ENCODE measurements at regions not wholly inside any gene's neighbourhood (a gene's known extent, or its start where the extent isn't known, plus 50 kb on each side); places are given as distances from the start of the nearest gene placed in this dataset.

DNA sequence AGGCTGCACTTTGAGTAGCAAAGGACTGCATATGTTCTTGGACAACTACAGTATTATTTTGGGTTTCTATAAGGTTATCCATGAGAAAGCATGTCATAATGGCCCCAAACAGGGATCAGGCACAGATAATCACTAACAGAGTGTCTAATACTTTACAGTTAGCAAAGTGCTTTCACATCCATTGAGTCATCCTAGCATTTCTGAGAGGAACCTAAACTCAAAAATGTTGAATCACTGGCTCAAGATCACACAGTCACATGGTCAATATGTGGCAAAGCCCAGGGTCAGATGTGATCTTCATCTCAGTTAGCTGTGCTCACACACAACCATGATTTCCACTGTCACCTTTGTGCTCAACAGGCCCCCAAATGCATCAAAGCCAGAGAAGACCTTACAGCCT lies 156.1 kb upstream of the VRK2 start:
- intact Hi-C loops (cut with DNase I): loop anchor here (10.0 kb wide), 1 partner anchor 564 kb away; no protein-coding TSS in a partner anchor
- DNase-seq: no peak

DNA sequence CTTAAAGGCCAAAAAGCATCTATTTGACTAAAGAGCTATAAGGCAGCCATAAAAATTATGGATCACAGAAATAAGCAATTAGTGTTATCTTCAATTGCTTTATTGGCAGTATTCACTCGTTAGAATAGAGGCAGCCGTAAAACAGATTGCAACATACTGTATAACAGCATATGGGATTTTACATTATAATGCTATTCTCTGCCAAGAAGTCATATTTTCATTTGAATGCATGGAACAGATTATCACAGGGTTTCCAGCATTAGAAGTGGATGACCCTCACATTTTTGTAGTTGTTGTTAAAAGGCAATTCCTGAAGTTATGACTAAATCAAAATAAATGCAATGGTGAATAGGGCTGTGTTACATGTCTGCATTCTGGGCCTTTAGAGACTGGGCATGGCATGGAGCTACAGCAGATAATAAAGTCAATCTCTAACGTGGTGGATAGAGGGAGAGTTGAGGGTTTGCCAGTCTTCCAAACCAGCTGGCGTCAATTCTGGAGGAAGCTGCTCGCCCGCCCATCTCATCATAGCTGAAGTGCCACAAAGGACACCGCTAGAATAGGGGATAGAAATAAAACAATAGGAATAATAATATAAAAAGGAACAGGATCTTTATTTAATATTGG lies 155.4 kb upstream of the VRK2 start:
- intact Hi-C loops (cut with DNase I): loop anchor here (10.0 kb wide), 1 partner anchor 564 kb away; no protein-coding TSS in a partner anchor
- DNase-seq: no peak

DNA sequence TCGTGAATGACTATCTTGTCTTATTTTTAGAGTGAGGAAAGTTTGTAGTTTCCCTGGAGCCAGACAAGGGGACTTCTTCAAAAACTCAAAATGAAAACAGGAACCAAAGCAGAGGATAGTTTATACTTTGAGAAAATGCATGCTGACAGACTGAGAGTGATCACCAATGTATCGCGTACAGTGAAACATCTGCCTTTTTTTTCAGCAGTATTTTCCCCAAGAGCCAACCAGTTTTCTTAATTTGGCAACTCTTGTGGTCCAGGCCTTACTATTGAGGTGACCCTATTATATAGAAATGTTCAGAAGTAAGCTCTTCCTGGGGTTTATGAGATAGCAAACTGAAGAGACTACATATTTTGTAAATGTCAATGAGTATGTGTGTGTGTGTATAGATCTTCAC lies 153.7 kb upstream of the VRK2 start:
- intact Hi-C loops (cut with DNase I): loop anchor here (10.0 kb wide), 1 partner anchor 562 kb away; no protein-coding TSS in a partner anchor
- DNase-seq: no peak

- DNase-seq: no peak
- intact Hi-C loops (cut with DNase I): loop anchor here (10.0 kb wide), 1 partner anchor 561 kb away; no protein-coding TSS in a partner anchor
Observed at GRCh38 chr2:57893347-57893746, 153.3 kb upstream of the VRK2 start.

DNA sequence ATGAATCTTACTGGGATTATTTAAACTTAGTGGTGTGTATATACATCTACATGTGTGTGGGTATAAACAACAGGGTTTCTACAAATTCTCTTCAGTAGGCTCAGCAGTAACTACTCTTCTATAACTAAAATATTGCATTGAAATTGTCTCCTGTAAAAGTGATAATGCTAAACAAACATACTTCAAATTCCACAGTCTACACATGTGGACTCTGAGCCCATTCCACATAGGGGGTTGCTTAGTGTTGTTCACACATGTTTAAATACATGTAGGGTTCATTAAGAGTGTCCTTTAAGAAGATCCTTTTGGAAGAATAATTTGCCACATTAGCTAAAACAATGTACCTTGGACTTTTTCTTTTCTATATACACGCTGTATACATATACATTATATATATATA lies 152.8 kb upstream of the VRK2 start:
- intact Hi-C loops (cut with DNase I): loop anchor here (10.0 kb wide), 1 partner anchor 561 kb away; no protein-coding TSS in a partner anchor
- no peak for DNase-seq

- no peak for DNase-seq
- intact Hi-C loops (cut with DNase I): loop anchor here (10.0 kb wide), 1 partner anchor 560 kb away; no protein-coding TSS in a partner anchor
Observed at GRCh38 chr2:57894381-57894780, 152.2 kb upstream of the VRK2 start.

DNA sequence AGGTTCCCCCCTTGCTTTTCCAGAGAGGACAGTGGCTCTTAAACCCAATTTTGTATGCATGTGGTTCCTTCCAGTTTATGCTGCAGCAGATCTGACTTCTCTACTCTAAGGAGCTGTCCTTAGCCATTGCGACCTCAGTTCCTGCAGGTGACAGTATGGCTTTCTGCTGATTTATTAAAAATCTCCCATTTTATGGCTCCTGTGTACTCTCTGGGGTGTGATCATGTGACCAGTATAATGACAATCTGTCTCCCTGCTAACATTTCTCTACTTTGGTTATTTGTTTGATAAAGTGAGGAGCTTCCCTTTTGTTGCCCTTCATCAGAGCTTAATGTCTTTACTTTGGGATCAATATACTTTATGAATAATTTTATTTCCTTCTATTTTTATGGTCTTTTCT lies 148.7 kb upstream of the VRK2 start:
- intact Hi-C loops (cut with DNase I): loop anchor here (10.0 kb wide), 1 partner anchor 557 kb away; no protein-coding TSS in a partner anchor
- DNase-seq: no peak

- no peak for DNase-seq
- intact Hi-C loops (cut with DNase I): loop anchor here (10.0 kb wide), 3 partner anchors 235 to 555 kb away; no protein-coding TSS in a partner anchor
Observed at GRCh38 chr2:57899898-57900297, 146.7 kb upstream of the VRK2 start.

DNA sequence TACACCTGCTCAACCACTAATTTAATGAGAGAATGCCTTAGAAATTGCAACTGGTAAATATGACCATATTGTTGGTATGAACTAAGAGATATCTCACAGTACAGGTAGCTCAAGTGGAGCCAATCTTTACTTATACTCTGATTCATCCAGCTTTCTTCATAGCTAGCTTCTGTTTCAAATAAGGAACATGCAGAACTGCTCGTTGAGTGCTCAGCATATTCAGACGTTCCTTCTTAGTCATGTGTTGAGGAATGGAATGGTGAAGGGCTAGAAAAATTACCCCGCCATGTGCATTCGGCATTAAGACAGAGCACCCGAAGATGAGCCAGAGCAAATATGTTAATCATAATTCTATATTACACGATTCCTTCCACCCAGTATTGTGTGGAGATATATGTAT lies 144.0 kb upstream of the VRK2 start:
- no peak for DNase-seq
- intact Hi-C loops (cut with DNase I): loop anchor here (10.0 kb wide), 2 partner anchors 232 to 532 kb away; no protein-coding TSS in a partner anchor

DNA sequence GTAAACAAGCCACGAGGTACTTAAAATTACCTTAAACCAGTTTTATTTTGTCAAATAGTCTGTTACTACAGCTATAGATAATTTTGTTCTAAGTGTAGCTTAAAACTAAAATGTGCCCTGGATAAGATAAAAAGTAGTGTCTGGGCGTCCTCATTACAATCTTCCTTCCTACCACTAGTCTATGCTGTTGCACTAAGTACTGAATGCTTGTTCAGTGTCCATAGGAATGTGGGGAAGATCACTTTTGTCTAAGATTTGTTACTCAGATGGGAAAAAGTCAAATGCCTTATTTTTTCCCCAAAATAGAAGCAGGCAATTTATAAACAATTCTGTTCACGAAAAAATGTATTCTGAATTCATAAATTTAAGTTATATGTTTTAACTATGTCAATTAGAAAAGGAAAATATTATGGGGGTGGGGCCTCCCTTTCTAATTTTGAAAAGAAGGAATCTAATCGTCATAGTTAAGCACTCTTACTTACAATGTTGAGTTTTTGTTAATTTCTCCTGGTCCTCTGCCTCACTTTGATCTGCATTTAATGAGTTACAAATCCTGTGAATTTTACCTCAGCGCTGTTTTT lies 140.4 kb upstream of the VRK2 start:
- peak in 3 of 42 donors; percentile 34 to 60 (median 39) for DNase-seq
- intact Hi-C loops (cut with DNase I): loop anchor here (10.0 kb wide), 2 partner anchors 229 to 529 kb away; no protein-coding TSS in a partner anchor

- intact Hi-C loops (cut with DNase I): loop anchor here (10.0 kb wide), 2 partner anchors 227 to 527 kb away; no protein-coding TSS in a partner anchor
- DNase-seq: peak in 2 of 42 donors; percentile 14 to 51
Observed at GRCh38 chr2:57907411-57907810, 139.2 kb upstream of the VRK2 start.

DNA sequence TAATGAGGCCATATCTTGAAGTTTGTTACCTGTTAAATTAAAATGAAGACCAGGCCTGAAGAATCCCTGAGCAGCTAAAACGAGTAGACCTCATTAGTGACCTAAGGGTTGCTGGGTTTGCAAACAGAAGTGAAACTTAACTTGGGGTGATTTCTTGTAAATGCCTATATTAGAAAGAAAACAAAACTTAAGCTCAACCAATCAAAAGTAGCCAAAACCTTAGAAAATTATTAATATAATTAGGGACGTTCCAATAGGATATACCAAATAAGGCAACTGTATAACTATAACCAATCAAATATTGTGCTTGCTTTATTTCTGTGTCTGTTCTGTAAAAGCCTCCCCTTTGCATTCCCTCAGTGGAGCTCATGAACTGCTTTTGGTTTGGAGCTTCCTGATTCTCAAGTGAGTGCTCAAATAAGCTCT lies 137.9 kb upstream of the VRK2 start:
- intact Hi-C loops (cut with DNase I): loop anchor here (10.0 kb wide), 2 partner anchors 226 to 526 kb away; no protein-coding TSS in a partner anchor
- DNase-seq: no peak

DNA sequence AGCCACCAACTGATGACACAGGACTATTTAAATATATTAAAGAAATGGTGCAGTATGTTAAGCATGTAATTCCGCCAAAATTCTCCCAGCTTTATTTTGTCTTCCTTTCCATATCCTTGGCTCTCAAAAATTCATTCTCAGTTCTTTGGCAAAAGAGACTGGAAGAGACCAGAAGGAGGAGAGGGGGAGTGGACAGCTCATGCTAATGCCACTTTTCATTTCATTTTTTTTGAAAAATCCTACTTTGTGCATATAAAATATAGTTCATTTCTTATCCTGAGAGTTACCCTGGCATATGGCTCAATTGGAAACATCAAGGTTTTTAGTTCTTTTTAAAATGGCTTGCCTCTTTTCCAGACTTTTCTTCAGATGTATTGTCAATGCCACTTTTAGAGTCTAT lies 128.5 kb upstream of the VRK2 start:
- intact Hi-C loops (cut with DNase I): no loop called here
- DNase-seq: no peak

DNA sequence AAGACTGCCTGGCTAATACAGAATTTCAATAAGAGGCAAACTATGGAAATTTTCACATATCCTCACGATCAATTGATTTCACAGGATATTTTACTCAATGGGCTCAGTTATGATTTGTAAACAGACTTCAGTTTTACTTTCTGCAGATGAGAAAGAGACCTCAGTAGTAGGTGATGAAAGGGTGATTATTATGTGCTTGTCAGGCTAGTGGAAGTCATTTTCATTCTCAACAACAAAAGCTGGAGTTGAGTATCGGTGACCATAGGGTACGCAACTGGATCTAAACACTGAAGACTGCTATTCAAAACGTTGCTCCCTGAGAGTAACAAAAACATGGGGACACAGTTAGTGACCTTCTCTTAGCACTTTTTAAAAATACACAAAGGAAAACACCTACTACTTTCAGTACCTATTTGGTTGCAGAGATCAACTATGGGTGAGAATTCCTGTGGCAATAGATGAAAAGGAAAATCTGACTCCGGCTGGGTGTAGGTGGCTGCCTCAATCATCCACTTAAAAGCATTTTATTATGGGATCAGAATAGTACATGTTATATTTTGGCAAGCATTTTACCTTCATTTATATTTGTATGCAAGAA lies 126.2 kb upstream of the VRK2 start:
- intact Hi-C loops (cut with DNase I): no loop called here
- no peak for DNase-seq

DNA sequence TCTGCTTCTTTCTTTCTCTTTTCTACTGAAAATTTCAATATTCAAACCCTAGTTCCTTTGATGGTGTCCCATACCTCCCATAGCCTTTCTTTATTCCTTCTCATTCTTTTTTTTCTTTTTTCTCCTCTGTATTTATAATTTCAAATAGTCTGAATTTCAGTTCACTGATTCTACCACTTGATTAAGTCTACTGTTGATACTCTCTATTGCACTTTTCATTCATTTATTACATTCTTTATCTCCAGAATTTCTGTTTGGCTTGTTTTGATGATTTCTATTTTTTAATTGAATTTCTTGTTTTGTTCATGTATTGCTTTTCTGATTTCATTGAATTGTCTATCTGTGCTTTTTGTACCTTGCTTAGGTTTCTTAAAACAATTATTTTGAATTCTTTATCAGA lies 111.9 kb upstream of the VRK2 start:
- intact Hi-C loops (cut with DNase I): no loop called here
- DNase-seq: no peak

DNA sequence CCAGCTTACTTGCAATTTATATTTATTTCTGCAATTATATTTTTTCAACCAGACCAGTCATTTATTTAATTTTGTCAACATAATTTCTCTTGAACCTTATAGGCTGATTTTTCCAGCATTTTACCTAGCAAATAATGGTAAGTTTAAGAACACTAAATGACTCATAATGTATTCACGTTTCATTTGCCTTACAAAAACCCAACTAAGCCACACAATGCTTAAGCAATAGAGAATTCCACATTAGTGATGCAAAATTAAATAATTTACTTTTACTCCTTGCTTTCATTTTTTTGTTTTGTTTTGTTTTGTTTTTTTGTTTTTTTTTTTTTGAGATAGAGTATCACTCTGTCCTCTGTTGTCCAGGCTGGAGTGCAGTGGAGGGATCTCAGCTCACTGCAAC lies 110.4 kb upstream of the VRK2 start:
- DNase-seq: no peak
- intact Hi-C loops (cut with DNase I): no loop called here

GRCh38 chr2:57937456-57937855 lies 109.2 kb upstream of the VRK2 start:
- intact Hi-C loops (cut with DNase I): no loop called here
- DNase-seq: no peak

DNA sequence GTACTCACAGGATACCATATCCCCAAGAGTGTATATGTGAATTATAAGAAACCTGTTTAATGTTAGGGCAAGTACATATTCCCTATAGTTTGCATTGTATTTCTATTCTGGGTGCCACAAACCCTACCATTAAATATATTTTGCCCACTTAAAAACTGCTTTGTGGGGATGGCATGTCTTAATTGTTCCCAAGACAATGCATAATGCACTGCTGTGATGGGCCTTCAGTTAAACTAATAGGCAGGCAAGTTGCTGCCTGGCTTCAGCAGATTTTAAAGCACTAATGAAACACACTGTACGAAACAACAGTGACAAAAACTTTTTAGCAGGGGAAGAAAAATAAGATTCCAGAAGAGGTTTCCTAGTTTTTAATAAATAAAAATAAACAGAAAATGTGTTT lies 104.8 kb upstream of the VRK2 start:
- DNase-seq: no peak
- intact Hi-C loops (cut with DNase I): no loop called here

GRCh38 chr2:57943315-57943714 lies 103.3 kb upstream of the VRK2 start:
- DNase-seq: no peak
- intact Hi-C loops (cut with DNase I): no loop called here

- intact Hi-C loops (cut with DNase I): no loop called here
- no peak for DNase-seq
Observed at GRCh38 chr2:57947398-57947797, 99.2 kb upstream of the VRK2 start.
